Psoas muscle (tissue), 7 donors: ENCODE measurements at regions not wholly inside any gene's neighbourhood (a gene's known extent, or its start where the extent isn't known, plus 50 kb on each side); places are given as distances from the start of the nearest gene placed in this dataset.

ENCODE experiments used
- ATAC-seq, 4 donors: fragments of 200-7000 bp; cut with Tn5 transposase; one replicate each; pipeline ENCODE4 v1.9.1; 2020; ENCODE audit warnings: moderate library complexity in 3 of 4, mild to moderate bottlenecking in 2 of 4
- DNase-seq, 2 donors: peaks; one replicate each; pipeline ENCODE4 v3.0.0-alpha.2; 2020
- H3K27ac ChIP-seq: fragments of 200-600 bp; one replicate; pipeline ENCODE4 v1.8.0; 2022
- H3K27me3 ChIP-seq, 3 donors: fragments of 200-600 bp in 1 of 3; one replicate each; pipeline versions ENCODE4 v1.6.1 to v1.8.0; 2013 to 2022; ENCODE audit warnings: low read length in 2 of 3, mild to moderate bottlenecking in 2 of 3, moderate library complexity in 1 of 3; ENCODE audit not compliant: insufficient read depth in 3 of 3
- H3K36me3 ChIP-seq, 2 donors: fragments of 200-600 bp in 1 of 2; one replicate each; pipeline versions ENCODE4 v1.6.1 to v1.8.0; 2013 to 2022; ENCODE audit warnings: low read depth in 1 of 2, mild to moderate bottlenecking in 1 of 2, moderate library complexity in 1 of 2; ENCODE audit not compliant: insufficient read depth in 1 of 2
- H3K4me1 ChIP-seq: fragments of 200-600 bp; one replicate; pipeline ENCODE4 v1.8.0; 2022
- H3K4me3 ChIP-seq: fragments of 200-600 bp; one replicate; pipeline ENCODE4 v1.8.0; 2022; ENCODE audit warnings: mild to moderate bottlenecking
- H3K9me3 ChIP-seq: fragments of 200-600 bp; one replicate; pipeline ENCODE4 v1.8.0; 2022
- CTCF ChIP-seq: fragments of 200-600 bp; IDR thresholded peaks from one replicate; pipeline ENCODE4 v1.8.0; 2022; ENCODE audit warnings: antibody characterized with exemption
- WGBS, 3 donors: extraction: QIAGEN DNeasy Blood & Tissue Kit; methylation state at CpG; one replicate each; pipeline versions ENCODE4 v1.1.6 to v1.1.7; 2013; 5-methylcytosine and 5-hydroxymethylcytosine counted together
- intact Hi-C, 2 donors: fragments of 100-400 bp; cut with DNase I; formaldehyde crosslinking; loops; one replicate each; pipeline versions ENCODE4 v1.11.0 to v1.14.2; 2022
- donor health status: healthy with polysubstance abuse.
- donor health status: DM: no; HTN: no; CAD: no; lungs with moderate emphysema.
- donor health status: Bipolar disorder and iron deficiency.
- donor health status: healthy.
- donor health status: DM: yes; HTN: yes; CAD: no.
- donor health status: DM: no; HTN: no; CAD: no.
- donor health status: DM: yes; HTN: yes; CAD: no.

DNA sequence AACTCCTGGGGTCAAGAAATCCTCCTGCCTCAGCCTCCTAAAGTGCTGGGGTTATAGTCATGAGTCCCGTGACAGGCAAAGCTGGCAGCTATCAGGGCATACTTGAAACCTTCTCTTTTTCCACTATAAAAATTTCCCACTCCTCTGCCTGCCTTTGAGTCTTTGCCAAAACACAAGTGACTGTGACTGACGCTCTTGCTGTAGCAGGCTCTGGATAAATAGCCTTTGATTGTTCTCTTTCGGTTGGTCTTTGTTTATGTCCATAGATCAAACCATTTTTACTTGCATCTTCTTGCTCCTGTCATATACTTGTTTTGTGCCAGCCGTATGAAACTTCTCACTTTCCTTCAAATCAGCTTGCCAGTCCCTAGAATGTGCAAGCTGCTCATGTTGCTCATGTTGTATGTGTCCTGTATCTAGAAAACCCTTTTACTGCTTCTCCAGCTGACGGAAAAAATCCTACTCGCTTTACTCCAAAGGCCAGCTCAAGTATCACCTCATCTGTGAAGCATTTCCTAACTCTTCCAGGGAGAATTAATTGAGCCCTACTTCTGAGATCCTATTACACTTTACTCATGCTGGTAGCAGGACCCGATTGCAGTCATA is 73.1 kb downstream of the RESF1 start:
- intact Hi-C loops, result no loop called here
- no peak overlapping the region for H3K27ac ChIP-seq
- WGBS, 3 donors, result 10 to 22% (median 20%) methylated on average over 7 of the region's 7 CpGs
- no peak overlapping the region for H3K4me3 ChIP-seq
- peak; percentile 39 to 78 (median 68) for ATAC-seq
- no peak for TF ChIP-seq CTCF
- H3K4me1 ChIP-seq, result peaks cover 3% of the 10 kb centered on the region
- no peaks in the 10 kb centered on the region for H3K27me3 ChIP-seq
- DNase-seq, result no peak
- H3K9me3 ChIP-seq, result no peaks in the 10 kb centered on the region
- no peaks in the 10 kb centered on the region for H3K36me3 ChIP-seq

- Histone ChIP-seq H3K4me3 (no peak overlapping the region), H3K9me3 (no peaks in the 10 kb centered on the region), H3K27me3 (no peaks in the 10 kb centered on the region), H3K4me1 (peaks cover 3% of the 10 kb centered on the region), H3K27ac (no peak overlapping the region), H3K36me3 (no peaks in the 10 kb centered on the region)
- intact Hi-C loops, result no loop called here
- ATAC-seq (no peak), DNase-seq (no peak)
- no peak for TF ChIP-seq CTCF
- 51 to 68% (median 57%) methylated on average over 2 of the region's 2 CpGs for WGBS, 3 donors
Observed at GRCh38 chr12:32033406-32033805, 73.2 kb upstream of the BICD1 start.

- Histone ChIP-seq H3K4me1 (peaks cover 3% of the 10 kb centered on the region), H3K9me3 (no peaks in the 10 kb centered on the region), H3K27me3 (no peaks in the 10 kb centered on the region), H3K4me3 (no peak overlapping the region), H3K36me3 (no peaks in the 10 kb centered on the region), H3K27ac (no peak overlapping the region)
- DNase-seq (no peak), ATAC-seq (no peak)
- TF ChIP-seq CTCF, result no peak
- intact Hi-C loops, result no loop called here
- 83 to 86% (median 84%) methylated on average over 2 of the region's 2 CpGs for WGBS, 3 donors
Observed at GRCh38 chr12:32034045-32034444, 72.6 kb upstream of the BICD1 start.

DNA sequence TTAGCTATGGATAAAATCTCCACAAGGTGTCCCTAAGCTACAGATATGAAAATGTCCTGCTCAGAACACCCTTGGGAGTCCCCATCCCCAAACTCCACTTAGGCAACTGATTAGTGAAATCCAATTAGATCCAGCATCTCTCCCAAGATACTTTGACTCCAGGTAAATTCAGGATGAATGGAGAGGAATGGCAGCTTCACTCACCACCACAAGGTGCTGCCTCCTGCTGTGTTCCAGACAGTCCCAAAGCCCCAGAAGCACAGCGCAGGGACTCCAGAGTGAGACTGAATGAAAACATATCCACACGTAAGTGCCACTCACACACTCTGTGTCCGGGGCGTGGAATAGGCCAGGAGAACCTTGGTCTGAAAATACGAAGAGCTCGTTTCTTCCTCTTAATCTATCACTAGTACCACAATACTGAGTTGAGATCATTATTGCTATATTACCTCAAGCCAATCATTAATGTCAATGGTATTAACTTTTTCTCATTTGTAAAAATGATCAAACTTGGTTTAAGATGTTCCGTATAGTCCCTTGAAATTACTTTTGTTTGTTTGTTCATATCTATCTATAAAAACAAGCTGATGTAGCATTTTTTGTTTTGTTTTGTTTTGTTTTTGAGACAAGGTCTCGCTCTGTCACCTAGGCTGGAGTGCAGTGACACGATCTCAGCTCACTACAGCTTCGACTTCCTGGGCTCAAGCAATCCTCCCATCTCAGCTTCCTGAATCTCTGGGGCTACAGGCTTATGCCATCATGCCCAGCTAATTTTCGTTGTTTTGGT is 70.0 kb upstream of the BICD1 start:
- Histone ChIP-seq H3K27me3 (peaks cover 0 to 2% (median 0%) of the 10 kb centered on the region in 3 donors), H3K36me3 (no peaks in the 10 kb centered on the region), H3K4me3 (no peak overlapping the region), H3K27ac (no peak overlapping the region), H3K9me3 (no peaks in the 10 kb centered on the region), H3K4me1 (peaks cover 3% of the 10 kb centered on the region)
- DNase-seq (no peak), ATAC-seq (no peak)
- TF ChIP-seq CTCF, result no peak
- intact Hi-C loops, result no loop called here
- whole genome bisulfite sequencing, 3 donors, result 79 to 91% (median 80%) methylated on average over 11 of the region's 11 CpGs
